H1 (cell line): ENCODE measurements at regions not wholly inside any gene's neighbourhood (a gene's known extent, or its start where the extent isn't known, plus 50 kb on each side); places are given as distances from the start of the nearest gene placed in this dataset.

ENCODE experiments used
- CTCF ChIP-seq, 3 experiments: IDR thresholded peaks; 1 replicate in 2 of 3; 2 replicates in 1 of 3; pipeline versions ENCODE4 v1.5.1 to v1.6.1; 2011; ENCODE audit warnings: low read length in 3 of 3, mild to moderate bottlenecking in 3 of 3, inconsistent platforms in 2 of 3, low read depth in 1 of 3, moderate library complexity in 1 of 3; ENCODE audit not compliant: insufficient read depth in 1 of 3; ENCODE audit errors: control extremely low read depth in 1 of 3
- EP300 ChIP-seq, 2 experiments: IDR thresholded peaks; 1 replicate in 1 of 2; 2 replicates in 1 of 2; pipeline ENCODE4 v1.6.1; 2011 to 2012; ENCODE audit warnings: low read depth in 2 of 2, low read length in 2 of 2, mild to moderate bottlenecking in 2 of 2, borderline replicate concordance in 1 of 2, inconsistent platforms in 1 of 2, moderate library complexity in 1 of 2
- EZH2 ChIP-seq: fragments of 200-600 bp; sonication (generic); IDR thresholded peaks from 2 replicates; pipeline ENCODE4 v1.7.1; 2012; ENCODE audit warnings: low read depth, mild to moderate bottlenecking, moderate library complexity, low read length, inconsistent platforms; ENCODE audit not compliant: severe bottlenecking
- KDM1A ChIP-seq: fragments of 200-600, 300-600 bp; sonication (generic); IDR thresholded peaks from 2 replicates; pipeline ENCODE4 v1.7.1; 2016; ENCODE audit warnings: mild to moderate bottlenecking, low read length, borderline replicate concordance
- POLR2A ChIP-seq, 2 experiments: IDR thresholded peaks; 1 replicate in 1 of 2; 2 replicates in 1 of 2; pipeline ENCODE4 v1.6.1; 2011; ENCODE audit warnings: low read depth in 2 of 2, low read length in 2 of 2, mild to moderate bottlenecking in 2 of 2; ENCODE audit errors: control extremely low read depth in 1 of 2
- POLR2AphosphoS5 ChIP-seq: IDR thresholded peaks from 2 replicates; pipeline ENCODE4 v1.6.1; 2011; ENCODE audit warnings: low read depth, low read length
- YY1 ChIP-seq: IDR thresholded peaks from 2 replicates; pipeline ENCODE4 v1.6.1; 2011; ENCODE audit warnings: low read depth, mild to moderate bottlenecking, low read length
- TF ChIP-seq, protein P1 (sequence below): IDR thresholded peaks from 2 replicates; pipeline ENCODE4 v1.6.1; 2012; ENCODE audit warnings: low read length, inconsistent platforms

DNA sequence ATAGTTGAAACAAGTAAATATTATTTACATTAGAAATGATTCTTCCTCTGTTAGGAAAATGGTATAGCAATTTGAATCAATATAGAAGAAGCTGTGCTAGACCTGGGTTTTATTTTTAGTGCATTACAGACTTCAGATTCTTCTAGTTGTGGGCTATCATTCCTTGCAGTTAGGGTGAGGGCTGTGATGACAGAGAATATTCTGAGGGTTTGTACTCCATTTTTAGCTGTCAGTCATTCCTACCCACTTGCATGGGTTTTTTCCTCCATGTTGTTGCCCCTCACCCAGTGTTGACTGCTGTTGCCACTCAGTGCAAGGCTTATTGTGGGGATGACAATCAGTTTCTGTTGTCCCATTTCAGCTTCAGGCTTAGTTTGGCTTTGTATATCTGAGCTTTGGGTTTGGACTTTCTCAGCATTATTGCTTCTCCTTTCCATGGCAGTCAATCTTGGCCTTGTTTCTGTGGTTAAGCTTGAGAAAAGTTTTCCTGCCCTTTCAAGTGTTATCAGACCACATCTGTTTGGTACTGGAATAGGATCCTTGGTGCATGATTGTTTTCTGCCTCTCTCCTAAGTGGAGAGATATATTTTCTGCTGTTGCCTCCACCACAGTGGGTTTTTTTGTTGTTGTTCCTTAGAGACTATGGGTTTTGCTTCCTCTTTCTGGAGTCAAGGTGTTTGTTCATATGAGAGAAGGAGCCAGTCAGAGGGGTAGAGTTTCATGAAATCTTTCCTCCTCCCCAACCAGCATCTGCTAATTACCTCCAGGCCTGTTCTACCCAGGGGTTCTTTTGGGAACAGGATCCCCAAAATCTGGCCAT is 312.7 kb upstream of the CWC22 start:
- TF ChIP-seq CTCF (IDR thresholded peaks at IDR 0.05; ENCODE audit: control extremely low read depth in 1 of 3, insufficient read depth in 1 of 3, low read depth in 1 of 3, low read length in 3 of 3) (no peak), YY1 (no peak), POLR2A (IDR thresholded peaks at IDR 0.05; ENCODE audit: control extremely low read depth in 1 of 2, low read depth in 2 of 2, low read length in 2 of 2) (no peak), EP300 (IDR thresholded peaks at IDR 0.05; ENCODE audit: borderline replicate concordance in 1 of 2, low read depth in 2 of 2, low read length in 2 of 2) (no peak), EZH2 (no peak), KDM1A (no peak), POLR2AphosphoS5 (no peak)
- TF ChIP-seq, protein P1, sequence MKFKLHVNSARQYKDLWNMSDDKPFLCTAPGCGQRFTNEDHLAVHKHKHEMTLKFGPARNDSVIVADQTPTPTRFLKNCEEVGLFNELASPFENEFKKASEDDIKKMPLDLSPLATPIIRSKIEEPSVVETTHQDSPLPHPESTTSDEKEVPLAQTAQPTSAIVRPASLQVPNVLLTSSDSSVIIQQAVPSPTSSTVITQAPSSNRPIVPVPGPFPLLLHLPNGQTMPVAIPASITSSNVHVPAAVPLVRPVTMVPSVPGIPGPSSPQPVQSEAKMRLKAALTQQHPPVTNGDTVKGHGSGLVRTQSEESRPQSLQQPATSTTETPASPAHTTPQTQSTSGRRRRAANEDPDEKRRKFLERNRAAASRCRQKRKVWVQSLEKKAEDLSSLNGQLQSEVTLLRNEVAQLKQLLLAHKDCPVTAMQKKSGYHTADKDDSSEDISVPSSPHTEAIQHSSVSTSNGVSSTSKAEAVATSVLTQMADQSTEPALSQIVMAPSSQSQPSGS = no peak
